ENCODE measurements at regions not wholly inside any gene's neighbourhood (a gene's known extent, or its start where the extent isn't known, plus 50 kb on each side); places are given as distances from the start of the nearest gene placed in this dataset.

- TF ChIP-seq CTCF (IDR thresholded peaks at IDR 0.05) = no peak
- no peak for TF ChIP-seq POLR2A (IDR thresholded peaks at IDR 0.05)
Observed at GRCh38 chr7:47149208-47149839, 432.6 kb downstream of the TNS3 start.
